Astrocyte (in vitro differentiated cells and primary cell): ENCODE measurements at regions not wholly inside any gene's neighbourhood (a gene's known extent, or its start where the extent isn't known, plus 50 kb on each side); places are given as distances from the start of the nearest gene placed in this dataset.

Source experiments
- DNase-seq: peaks from one replicate; pipeline ENCODE4 v3.0.0-alpha.2; 2010; ENCODE audit warnings: low read depth
- FAIRE-seq: peaks from 2 replicates; lab custom pipeline; 2011; peaks lifted over from hg19 to GRCh38; lab: Jason Lieb, UNC
- H2AFZ ChIP-seq: 2 replicates; pipeline ENCODE4 v1.6.0; 2012; ENCODE audit warnings: low read depth, low read length, inconsistent platforms
- H3K27ac ChIP-seq: 2 replicates; pipeline ENCODE4 v1.5.1; 2011; ENCODE audit warnings: low read depth, low read length, inconsistent platforms
- H3K27me3 ChIP-seq: 2 replicates; pipeline ENCODE4 v1.6.0; 2011; ENCODE audit warnings: low read length, inconsistent platforms; ENCODE audit not compliant: insufficient read depth
- H3K36me3 ChIP-seq: 2 replicates; pipeline ENCODE4 v1.5.1; 2011; ENCODE audit warnings: low read length, inconsistent platforms; ENCODE audit not compliant: insufficient read depth
- H3K4me1 ChIP-seq: 2 replicates; pipeline ENCODE4 v1.5.1; 2011; ENCODE audit warnings: low read length, inconsistent platforms; ENCODE audit not compliant: insufficient read depth
- H3K4me2 ChIP-seq: 2 replicates; pipeline ENCODE4 v1.6.0; 2012; ENCODE audit warnings: low read length, inconsistent platforms
- H3K4me3 ChIP-seq: 2 replicates; pipeline ENCODE4 v1.5.1; 2011; ENCODE audit warnings: low read depth, mild to moderate bottlenecking, low read length, inconsistent platforms; ENCODE audit not compliant: insufficient read depth
- H3K79me2 ChIP-seq: 2 replicates; pipeline ENCODE4 v1.6.0; 2012; ENCODE audit warnings: mild to moderate bottlenecking, low read length, inconsistent platforms; ENCODE audit not compliant: insufficient read depth
- H3K9ac ChIP-seq: 2 replicates; pipeline ENCODE4 v1.6.0; 2012; ENCODE audit warnings: mild to moderate bottlenecking, low read length, inconsistent platforms
- H3K9me3 ChIP-seq: 2 replicates; pipeline ENCODE4 v1.5.1; 2012; ENCODE audit warnings: low read depth, mild to moderate bottlenecking, low read length, inconsistent platforms; ENCODE audit not compliant: insufficient read depth
- H4K20me1 ChIP-seq: 2 replicates; pipeline ENCODE4 v1.6.0; 2012; ENCODE audit warnings: low read length, inconsistent platforms; ENCODE audit not compliant: insufficient read depth
- H3K27ac Mint-ChIP-seq: one replicate; pipeline ENCODE4 v1.8.0; 2021; ENCODE audit warnings: mild to moderate bottlenecking, mixed read lengths; ENCODE audit not compliant: unreplicated experiment
- H3K27me3 Mint-ChIP-seq: one replicate; pipeline ENCODE4 v1.8.0; 2021; ENCODE audit warnings: low read depth, mixed read lengths; ENCODE audit not compliant: unreplicated experiment
- H3K36me3 Mint-ChIP-seq: one replicate; pipeline ENCODE4 v1.8.0; 2021; ENCODE audit warnings: low read depth, mixed read lengths; ENCODE audit not compliant: unreplicated experiment
- H3K4me1 Mint-ChIP-seq: one replicate; pipeline ENCODE4 v1.8.0; 2021; ENCODE audit warnings: low read depth, mixed read lengths; ENCODE audit not compliant: unreplicated experiment
- H3K4me3 Mint-ChIP-seq: one replicate; pipeline ENCODE4 v1.8.0; 2021; ENCODE audit warnings: mild to moderate bottlenecking, moderate library complexity, mixed read lengths; ENCODE audit not compliant: unreplicated experiment
- H3K9me3 Mint-ChIP-seq: one replicate; pipeline ENCODE4 v1.8.0; 2021; ENCODE audit warnings: mild to moderate bottlenecking, mixed read lengths; ENCODE audit not compliant: unreplicated experiment
- EZH2 ChIP-seq: IDR thresholded peaks from 2 replicates; pipeline ENCODE4 v1.6.1; 2012; ENCODE audit warnings: mild to moderate bottlenecking, low read length, inconsistent platforms; ENCODE audit not compliant: insufficient read depth
- TF ChIP-seq, protein P1 (sequence below): IDR thresholded peaks from 2 replicates; pipeline ENCODE4 v1.5.1; 2011; ENCODE audit warnings: low read depth, mild to moderate bottlenecking, inconsistent platforms, low read length, moderate library complexity; ENCODE audit not compliant: insufficient read depth

GRCh38 chr4:24328310-24328709 lies 256.0 kb downstream of the DHX15 start:
- no peak overlapping the region for H2AFZ ChIP-seq
- TF ChIP-seq, protein P1, sequence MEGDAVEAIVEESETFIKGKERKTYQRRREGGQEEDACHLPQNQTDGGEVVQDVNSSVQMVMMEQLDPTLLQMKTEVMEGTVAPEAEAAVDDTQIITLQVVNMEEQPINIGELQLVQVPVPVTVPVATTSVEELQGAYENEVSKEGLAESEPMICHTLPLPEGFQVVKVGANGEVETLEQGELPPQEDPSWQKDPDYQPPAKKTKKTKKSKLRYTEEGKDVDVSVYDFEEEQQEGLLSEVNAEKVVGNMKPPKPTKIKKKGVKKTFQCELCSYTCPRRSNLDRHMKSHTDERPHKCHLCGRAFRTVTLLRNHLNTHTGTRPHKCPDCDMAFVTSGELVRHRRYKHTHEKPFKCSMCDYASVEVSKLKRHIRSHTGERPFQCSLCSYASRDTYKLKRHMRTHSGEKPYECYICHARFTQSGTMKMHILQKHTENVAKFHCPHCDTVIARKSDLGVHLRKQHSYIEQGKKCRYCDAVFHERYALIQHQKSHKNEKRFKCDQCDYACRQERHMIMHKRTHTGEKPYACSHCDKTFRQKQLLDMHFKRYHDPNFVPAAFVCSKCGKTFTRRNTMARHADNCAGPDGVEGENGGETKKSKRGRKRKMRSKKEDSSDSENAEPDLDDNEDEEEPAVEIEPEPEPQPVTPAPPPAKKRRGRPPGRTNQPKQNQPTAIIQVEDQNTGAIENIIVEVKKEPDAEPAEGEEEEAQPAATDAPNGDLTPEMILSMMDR = no peak
- TF ChIP-seq EZH2 = no peak
- H3K9ac ChIP-seq = no peak overlapping the region
- no peak for DNase-seq
- Mint-ChIP-seq H3K4me3 (no peak overlapping the region), H3K27me3 (peaks cover 14% of the 10 kb centered on the region), H3K4me1 (peaks cover 7% of the 10 kb centered on the region), H3K36me3 (no peaks in the 10 kb centered on the region), H3K27ac (no peak overlapping the region), H3K9me3 (peaks cover 4% of the 10 kb centered on the region)
- H3K27ac ChIP-seq = no peak overlapping the region
- no peaks in the 10 kb centered on the region for H3K79me2 ChIP-seq
- no peaks in the 10 kb centered on the region for H3K4me1 ChIP-seq
- H3K4me3 ChIP-seq = no peak overlapping the region
- no peaks in the 10 kb centered on the region for H4K20me1 ChIP-seq
- H3K27me3 ChIP-seq = no peaks in the 10 kb centered on the region
- H3K9me3 ChIP-seq = no peaks in the 10 kb centered on the region
- FAIRE-seq = no peak
- H3K4me2 ChIP-seq = no peak overlapping the region
- H3K36me3 ChIP-seq = no peaks in the 10 kb centered on the region

- peaks cover 17% of the 10 kb centered on the region for H3K27me3 Mint-ChIP-seq
- H3K36me3 Mint-ChIP-seq = no peaks in the 10 kb centered on the region
- no peak overlapping the region for H3K4me3 Mint-ChIP-seq
- Histone ChIP-seq H3K36me3 (no peaks in the 10 kb centered on the region), H3K4me3 (no peak overlapping the region), H4K20me1 (no peaks in the 10 kb centered on the region), H2AFZ (no peak overlapping the region), H3K27me3 (no peaks in the 10 kb centered on the region), H3K4me2 (peak overlapping the region; percentile 79), H3K27ac (peak overlapping the region; percentile 31), H3K9ac (no peak overlapping the region), H3K9me3 (no peaks in the 10 kb centered on the region), H3K4me1 (peaks cover 24% of the 10 kb centered on the region), H3K79me2 (no peaks in the 10 kb centered on the region)
- peak; percentile 58 for DNase-seq
- H3K27ac Mint-ChIP-seq = no peak overlapping the region
- H3K4me1 Mint-ChIP-seq = peaks cover 14% of the 10 kb centered on the region
- TF ChIP-seq EZH2 = no peak
- TF ChIP-seq, protein P1 = no peak
- no peaks in the 10 kb centered on the region for H3K9me3 Mint-ChIP-seq
- FAIRE-seq = no peak
Measured at GRCh38 chr4:24322995-24323394, 261.4 kb downstream of the DHX15 start.

- TF ChIP-seq, protein P1 = no peak
- TF ChIP-seq EZH2 = no peak
- H3K36me3 ChIP-seq = no peaks in the 10 kb centered on the region
- H3K27ac Mint-ChIP-seq = no peak overlapping the region
- DNase-seq = peak; percentile 76
- H3K4me3 ChIP-seq = no peak overlapping the region
- H3K4me2 ChIP-seq = peak overlapping the region; percentile 79
- H3K9ac ChIP-seq = no peak overlapping the region
- H3K79me2 ChIP-seq = no peaks in the 10 kb centered on the region
- H3K4me3 Mint-ChIP-seq = no peak overlapping the region
- no peak overlapping the region for H2AFZ ChIP-seq
- H3K4me1 Mint-ChIP-seq = peaks cover 14% of the 10 kb centered on the region
- H3K4me1 ChIP-seq = peaks cover 24% of the 10 kb centered on the region
- peak overlapping the region; percentile 31 for H3K27ac ChIP-seq
- no peaks in the 10 kb centered on the region for H3K27me3 ChIP-seq
- no peaks in the 10 kb centered on the region for H4K20me1 ChIP-seq
- H3K9me3 ChIP-seq = no peaks in the 10 kb centered on the region
- no peaks in the 10 kb centered on the region for H3K36me3 Mint-ChIP-seq
- no peaks in the 10 kb centered on the region for H3K9me3 Mint-ChIP-seq
- FAIRE-seq = no peak
- H3K27me3 Mint-ChIP-seq = peaks cover 17% of the 10 kb centered on the region
Measured at GRCh38 chr4:24322511-24322910, 261.8 kb downstream of the DHX15 start.
